ENCODE measurements at regions not wholly inside any gene's neighbourhood (a gene's known extent, or its start where the extent isn't known, plus 50 kb on each side); places are given as distances from the start of the nearest gene placed in this dataset.

GRCh38 chr6:137307163-137307854, 88.1 kb upstream of the IFNGR1 start:
- Histone ChIP-seq H3K27ac (no peak overlapping the region), H3K9me3 (no peaks in the 10 kb centered on the region), H3K36me3 (ENCODE audit: low read depth, missing control alignments) (no peaks in the 10 kb centered on the region), H3K4me3 (no peak overlapping the region), H3K27me3 (no peaks in the 10 kb centered on the region), H3K4me1 (no peaks in the 10 kb centered on the region)
- 79 to 81% methylated on average over 8 of the region's 8 CpGs for WGBS, 2 donors
- no peak for TF ChIP-seq POLR2A (IDR thresholded peaks at IDR 0.05)
- TF ChIP-seq, protein P1, sequence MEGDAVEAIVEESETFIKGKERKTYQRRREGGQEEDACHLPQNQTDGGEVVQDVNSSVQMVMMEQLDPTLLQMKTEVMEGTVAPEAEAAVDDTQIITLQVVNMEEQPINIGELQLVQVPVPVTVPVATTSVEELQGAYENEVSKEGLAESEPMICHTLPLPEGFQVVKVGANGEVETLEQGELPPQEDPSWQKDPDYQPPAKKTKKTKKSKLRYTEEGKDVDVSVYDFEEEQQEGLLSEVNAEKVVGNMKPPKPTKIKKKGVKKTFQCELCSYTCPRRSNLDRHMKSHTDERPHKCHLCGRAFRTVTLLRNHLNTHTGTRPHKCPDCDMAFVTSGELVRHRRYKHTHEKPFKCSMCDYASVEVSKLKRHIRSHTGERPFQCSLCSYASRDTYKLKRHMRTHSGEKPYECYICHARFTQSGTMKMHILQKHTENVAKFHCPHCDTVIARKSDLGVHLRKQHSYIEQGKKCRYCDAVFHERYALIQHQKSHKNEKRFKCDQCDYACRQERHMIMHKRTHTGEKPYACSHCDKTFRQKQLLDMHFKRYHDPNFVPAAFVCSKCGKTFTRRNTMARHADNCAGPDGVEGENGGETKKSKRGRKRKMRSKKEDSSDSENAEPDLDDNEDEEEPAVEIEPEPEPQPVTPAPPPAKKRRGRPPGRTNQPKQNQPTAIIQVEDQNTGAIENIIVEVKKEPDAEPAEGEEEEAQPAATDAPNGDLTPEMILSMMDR (IDR thresholded peaks at IDR 0.05), result no peak
- DNase-seq, result no peak
- intact Hi-C loops (cut with DNase I; ENCODE audit: low total_unique reads), result no loop called here

DNA sequence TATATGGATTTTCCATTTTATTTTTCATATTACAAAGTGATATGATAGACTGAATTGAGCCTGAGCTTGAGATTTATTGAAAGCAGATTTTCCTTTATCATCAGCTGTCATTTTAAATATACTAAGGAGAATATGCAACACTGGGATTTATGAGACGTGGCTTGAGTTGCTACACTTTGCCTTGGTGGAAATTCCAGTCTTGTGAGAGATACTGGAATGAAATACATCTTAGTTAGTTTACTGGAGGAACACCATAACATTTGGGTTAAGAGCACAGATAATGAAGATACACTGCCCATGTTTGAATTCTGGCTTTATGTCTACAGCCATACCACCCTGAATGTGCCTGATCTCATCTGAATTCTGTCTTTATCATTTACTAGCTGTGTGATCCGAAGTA, 86.5 kb upstream of the IFNGR1 start:
- TF ChIP-seq, protein P1 (IDR thresholded peaks at IDR 0.05), result no peak
- no peak for TF ChIP-seq POLR2A (IDR thresholded peaks at IDR 0.05)
- DNase-seq, result no peak
- Histone ChIP-seq H3K27me3 (no peaks in the 10 kb centered on the region), H3K27ac (no peak overlapping the region), H3K9me3 (no peaks in the 10 kb centered on the region), H3K4me1 (no peaks in the 10 kb centered on the region), H3K4me3 (no peak overlapping the region), H3K36me3 (ENCODE audit: low read depth, missing control alignments) (no peaks in the 10 kb centered on the region)
- intact Hi-C loops (cut with DNase I; ENCODE audit: low total_unique reads), result no loop called here
- 82 to 86% methylated on average over 2 of the region's 2 CpGs for WGBS, 2 donors

- H3K36me3 ChIP-seq (ENCODE audit: low read depth, missing control alignments), result no peaks in the 10 kb centered on the region
- H3K27ac ChIP-seq, result no peak overlapping the region
- DNase-seq, result no peak
- no peak overlapping the region for H3K4me3 ChIP-seq
- H3K9me3 ChIP-seq, result no peaks in the 10 kb centered on the region
- 68 to 76% methylated on average over 4 of the region's 4 CpGs for WGBS, 2 donors
- no peak for TF ChIP-seq POLR2A (IDR thresholded peaks at IDR 0.05)
- TF ChIP-seq, protein P1 (IDR thresholded peaks at IDR 0.05), result no peak
- intact Hi-C loops (cut with DNase I; ENCODE audit: low total_unique reads), result no loop called here
- no peaks in the 10 kb centered on the region for H3K27me3 ChIP-seq
- no peaks in the 10 kb centered on the region for H3K4me1 ChIP-seq
These were observed 85.0 kb upstream of the IFNGR1 start for GRCh38 chr6:137304020-137304780.

- no peak for TF ChIP-seq POLR2A (IDR thresholded peaks at IDR 0.05)
- TF ChIP-seq, protein P1 (IDR thresholded peaks at IDR 0.05), result no peak
- DNase-seq, result no peak
- no peaks in the 10 kb centered on the region for H3K27me3 ChIP-seq
- no peak overlapping the region for H3K27ac ChIP-seq
- no peak overlapping the region for H3K4me3 ChIP-seq
- no peaks in the 10 kb centered on the region for H3K36me3 ChIP-seq (ENCODE audit: low read depth, missing control alignments)
- intact Hi-C loops (cut with DNase I; ENCODE audit: low total_unique reads), result no loop called here
- no peaks in the 10 kb centered on the region for H3K9me3 ChIP-seq
- H3K4me1 ChIP-seq, result no peaks in the 10 kb centered on the region
- WGBS, 2 donors, result 79 to 95% methylated on average over 2 of the region's 2 CpGs
These were observed 84.3 kb upstream of the IFNGR1 start for GRCh38 chr6:137303441-137303840.

Data from testis (tissue), 2 donors.